HG02588 (cell line): ENCODE measurements at regions not wholly inside any gene's neighbourhood (a gene's known extent, or its start where the extent isn't known, plus 50 kb on each side); places are given as distances from the start of the nearest gene placed in this dataset.

Experiments
- ATAC-seq: cut with Tn5 transposase; IDR thresholded peaks from one replicate; pipeline ENCODE4 v1.9.1; 2021; ENCODE audit warnings: mild to moderate bottlenecking, moderate library complexity; ENCODE audit not compliant: unreplicated experiment

- ATAC-seq: no peak
Measured at GRCh38 chr18:26794230-26795101, 71.0 kb downstream of the AQP4 start.

- no peak for ATAC-seq
Measured at GRCh38 chr18:26792661-26793060, 72.8 kb downstream of the AQP4 start.

GRCh38 chr18:26791676-26792075 lies 73.8 kb downstream of the AQP4 start:
- no peak for ATAC-seq

- ATAC-seq: no peak
Measured at GRCh38 chr18:26784599-26784998, 80.9 kb downstream of the AQP4 start.

- ATAC-seq: no peak
Measured at GRCh38 chr18:26783170-26783569, 82.3 kb downstream of the AQP4 start.

GRCh38 chr18:26780520-26781325 lies 84.8 kb downstream of the AQP4 start:
- ATAC-seq: no peak

- ATAC-seq: no peak
Measured at GRCh38 chr18:26778054-26778393, 87.5 kb downstream of the AQP4 start.

GRCh38 chr18:26777351-26778053 lies 88.0 kb downstream of the AQP4 start:
- ATAC-seq: no peak

GRCh38 chr18:26772691-26773090 lies 92.8 kb downstream of the AQP4 start:
- ATAC-seq: no peak

- ATAC-seq: no peak
Measured at GRCh38 chr18:26771524-26771923, 94.0 kb downstream of the AQP4 start.

- no peak for ATAC-seq
Measured at GRCh38 chr18:26768385-26768784, 97.1 kb downstream of the AQP4 start.

- ATAC-seq: no peak
Measured at GRCh38 chr18:26765498-26765897, 100.0 kb downstream of the AQP4 start.

- no peak for ATAC-seq
Measured at GRCh38 chr18:26764586-26764985, 100.9 kb downstream of the AQP4 start.

- ATAC-seq: no peak
Measured at GRCh38 chr18:26764177-26764576, 101.3 kb downstream of the AQP4 start.

- no peak for ATAC-seq
Measured at GRCh38 chr18:26763446-26764110, 101.9 kb downstream of the AQP4 start.

- ATAC-seq: no peak
Measured at GRCh38 chr18:26757263-26758019, 108.1 kb downstream of the AQP4 start.

GRCh38 chr18:26756556-26756955 lies 109.0 kb downstream of the AQP4 start:
- ATAC-seq: no peak

- no peak for ATAC-seq
Measured at GRCh38 chr18:26746826-26747475, 118.6 kb downstream of the AQP4 start.

GRCh38 chr18:26746398-26746797 lies 119.1 kb downstream of the AQP4 start:
- no peak for ATAC-seq
